ENCODE measurements at regions not wholly inside any gene's neighbourhood (a gene's known extent, or its start where the extent isn't known, plus 50 kb on each side); places are given as distances from the start of the nearest gene placed in this dataset.

DNA sequence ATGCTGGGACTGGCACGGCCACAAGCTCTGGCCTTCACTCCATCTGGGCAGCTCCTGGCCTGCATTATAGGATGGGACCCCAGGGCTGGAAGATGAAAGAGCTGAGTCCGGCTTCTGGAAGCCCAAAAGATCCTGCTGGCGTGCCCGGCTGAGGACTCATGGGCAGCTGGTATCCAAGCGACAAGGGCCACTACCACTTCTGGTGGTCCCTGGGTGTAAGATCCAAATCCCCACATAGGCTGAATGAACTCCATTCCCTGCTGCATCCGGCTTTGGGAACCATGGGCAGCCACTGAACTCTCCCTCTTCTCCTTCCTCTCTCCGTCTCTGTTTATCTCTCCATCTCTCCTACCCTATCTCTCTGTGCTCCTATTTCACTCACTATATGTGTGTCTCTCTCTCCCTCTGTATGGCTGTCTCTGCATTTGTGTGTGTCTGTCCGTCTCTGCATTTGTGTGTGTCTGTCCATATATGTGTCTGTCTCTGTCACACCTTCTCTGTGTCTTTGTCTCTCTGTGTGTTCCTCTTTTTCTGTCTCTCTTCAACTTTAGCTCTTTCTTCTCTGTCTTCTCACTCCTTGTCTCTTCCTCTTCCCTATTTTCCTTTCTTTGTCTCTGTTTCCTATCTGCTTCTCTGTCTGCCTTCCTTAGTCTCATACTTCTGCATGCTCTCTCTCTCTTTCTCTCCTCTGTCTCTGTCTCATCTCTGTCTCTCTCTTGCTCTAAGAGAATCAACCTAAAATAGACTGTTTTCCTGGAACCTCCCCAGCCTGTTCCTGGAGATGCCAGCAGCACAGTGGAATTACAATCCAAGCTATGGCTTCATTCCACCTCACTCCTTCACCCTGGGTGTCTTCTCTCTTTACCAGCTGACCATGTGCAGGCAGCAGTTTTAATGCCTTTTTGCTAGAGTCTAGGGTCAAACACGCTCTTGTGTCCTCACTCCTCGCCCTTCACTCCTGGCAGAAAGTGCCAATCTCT lies 60.4 kb upstream of the IRX6 start:
- ATAC-seq, result no peak
- H3K27me3 ChIP-seq (ENCODE audit: insufficient read depth), result no peaks in the 10 kb centered on the region
- no peak overlapping the region for H3K4me3 Mint-ChIP-seq
- H2AFZ ChIP-seq, result no peak overlapping the region
- no peak overlapping the region for H3K4me2 ChIP-seq
- H3K9me3 Mint-ChIP-seq, result no peaks in the 10 kb centered on the region
- no peaks in the 10 kb centered on the region for H3K79me2 ChIP-seq (replicated peaks; ENCODE audit: insufficient read depth)
- TF ChIP-seq ZNF114 (CRISPR knock-in tag; IDR thresholded peaks at IDR 0.05) (no peak), POLR2AphosphoS5 (IDR thresholded peaks at IDR 0.05; ENCODE audit: low read depth) (no peak), ZNF331 (CRISPR knock-in tag; IDR thresholded peaks at IDR 0.05; ENCODE audit: low read depth) (no peak), STAT1 (IDR thresholded peaks at IDR 0.05; ENCODE audit: unreplicated experiment) (no peak), CREB1 (CRISPR knock-in tag; IDR thresholded peaks at IDR 0.05; ENCODE audit: low read depth) (no peak), NANOG (IDR thresholded peaks at IDR 0.05; ENCODE audit: borderline replicate concordance) (no peak), REST (IDR thresholded peaks at IDR 0.05; ENCODE audit: unreplicated experiment) (no peak), EZH2phosphoT487 (IDR thresholded peaks at IDR 0.05; ENCODE audit: unreplicated experiment) (no peak), JUNB (IDR thresholded peaks at IDR 0.05; ENCODE audit: unreplicated experiment) (no peak), EZH2 (IDR thresholded peaks at IDR 0.05; ENCODE audit: low read depth, unreplicated experiment) (no peak), ETS1 (IDR thresholded peaks at IDR 0.05) (no peak)
- TF ChIP-seq, protein P1, sequence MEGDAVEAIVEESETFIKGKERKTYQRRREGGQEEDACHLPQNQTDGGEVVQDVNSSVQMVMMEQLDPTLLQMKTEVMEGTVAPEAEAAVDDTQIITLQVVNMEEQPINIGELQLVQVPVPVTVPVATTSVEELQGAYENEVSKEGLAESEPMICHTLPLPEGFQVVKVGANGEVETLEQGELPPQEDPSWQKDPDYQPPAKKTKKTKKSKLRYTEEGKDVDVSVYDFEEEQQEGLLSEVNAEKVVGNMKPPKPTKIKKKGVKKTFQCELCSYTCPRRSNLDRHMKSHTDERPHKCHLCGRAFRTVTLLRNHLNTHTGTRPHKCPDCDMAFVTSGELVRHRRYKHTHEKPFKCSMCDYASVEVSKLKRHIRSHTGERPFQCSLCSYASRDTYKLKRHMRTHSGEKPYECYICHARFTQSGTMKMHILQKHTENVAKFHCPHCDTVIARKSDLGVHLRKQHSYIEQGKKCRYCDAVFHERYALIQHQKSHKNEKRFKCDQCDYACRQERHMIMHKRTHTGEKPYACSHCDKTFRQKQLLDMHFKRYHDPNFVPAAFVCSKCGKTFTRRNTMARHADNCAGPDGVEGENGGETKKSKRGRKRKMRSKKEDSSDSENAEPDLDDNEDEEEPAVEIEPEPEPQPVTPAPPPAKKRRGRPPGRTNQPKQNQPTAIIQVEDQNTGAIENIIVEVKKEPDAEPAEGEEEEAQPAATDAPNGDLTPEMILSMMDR (conservative IDR thresholded peaks at IDR 0.05; ENCODE audit: low read depth in 2 of 2), result no peak
- TF ChIP-seq, protein P2, sequence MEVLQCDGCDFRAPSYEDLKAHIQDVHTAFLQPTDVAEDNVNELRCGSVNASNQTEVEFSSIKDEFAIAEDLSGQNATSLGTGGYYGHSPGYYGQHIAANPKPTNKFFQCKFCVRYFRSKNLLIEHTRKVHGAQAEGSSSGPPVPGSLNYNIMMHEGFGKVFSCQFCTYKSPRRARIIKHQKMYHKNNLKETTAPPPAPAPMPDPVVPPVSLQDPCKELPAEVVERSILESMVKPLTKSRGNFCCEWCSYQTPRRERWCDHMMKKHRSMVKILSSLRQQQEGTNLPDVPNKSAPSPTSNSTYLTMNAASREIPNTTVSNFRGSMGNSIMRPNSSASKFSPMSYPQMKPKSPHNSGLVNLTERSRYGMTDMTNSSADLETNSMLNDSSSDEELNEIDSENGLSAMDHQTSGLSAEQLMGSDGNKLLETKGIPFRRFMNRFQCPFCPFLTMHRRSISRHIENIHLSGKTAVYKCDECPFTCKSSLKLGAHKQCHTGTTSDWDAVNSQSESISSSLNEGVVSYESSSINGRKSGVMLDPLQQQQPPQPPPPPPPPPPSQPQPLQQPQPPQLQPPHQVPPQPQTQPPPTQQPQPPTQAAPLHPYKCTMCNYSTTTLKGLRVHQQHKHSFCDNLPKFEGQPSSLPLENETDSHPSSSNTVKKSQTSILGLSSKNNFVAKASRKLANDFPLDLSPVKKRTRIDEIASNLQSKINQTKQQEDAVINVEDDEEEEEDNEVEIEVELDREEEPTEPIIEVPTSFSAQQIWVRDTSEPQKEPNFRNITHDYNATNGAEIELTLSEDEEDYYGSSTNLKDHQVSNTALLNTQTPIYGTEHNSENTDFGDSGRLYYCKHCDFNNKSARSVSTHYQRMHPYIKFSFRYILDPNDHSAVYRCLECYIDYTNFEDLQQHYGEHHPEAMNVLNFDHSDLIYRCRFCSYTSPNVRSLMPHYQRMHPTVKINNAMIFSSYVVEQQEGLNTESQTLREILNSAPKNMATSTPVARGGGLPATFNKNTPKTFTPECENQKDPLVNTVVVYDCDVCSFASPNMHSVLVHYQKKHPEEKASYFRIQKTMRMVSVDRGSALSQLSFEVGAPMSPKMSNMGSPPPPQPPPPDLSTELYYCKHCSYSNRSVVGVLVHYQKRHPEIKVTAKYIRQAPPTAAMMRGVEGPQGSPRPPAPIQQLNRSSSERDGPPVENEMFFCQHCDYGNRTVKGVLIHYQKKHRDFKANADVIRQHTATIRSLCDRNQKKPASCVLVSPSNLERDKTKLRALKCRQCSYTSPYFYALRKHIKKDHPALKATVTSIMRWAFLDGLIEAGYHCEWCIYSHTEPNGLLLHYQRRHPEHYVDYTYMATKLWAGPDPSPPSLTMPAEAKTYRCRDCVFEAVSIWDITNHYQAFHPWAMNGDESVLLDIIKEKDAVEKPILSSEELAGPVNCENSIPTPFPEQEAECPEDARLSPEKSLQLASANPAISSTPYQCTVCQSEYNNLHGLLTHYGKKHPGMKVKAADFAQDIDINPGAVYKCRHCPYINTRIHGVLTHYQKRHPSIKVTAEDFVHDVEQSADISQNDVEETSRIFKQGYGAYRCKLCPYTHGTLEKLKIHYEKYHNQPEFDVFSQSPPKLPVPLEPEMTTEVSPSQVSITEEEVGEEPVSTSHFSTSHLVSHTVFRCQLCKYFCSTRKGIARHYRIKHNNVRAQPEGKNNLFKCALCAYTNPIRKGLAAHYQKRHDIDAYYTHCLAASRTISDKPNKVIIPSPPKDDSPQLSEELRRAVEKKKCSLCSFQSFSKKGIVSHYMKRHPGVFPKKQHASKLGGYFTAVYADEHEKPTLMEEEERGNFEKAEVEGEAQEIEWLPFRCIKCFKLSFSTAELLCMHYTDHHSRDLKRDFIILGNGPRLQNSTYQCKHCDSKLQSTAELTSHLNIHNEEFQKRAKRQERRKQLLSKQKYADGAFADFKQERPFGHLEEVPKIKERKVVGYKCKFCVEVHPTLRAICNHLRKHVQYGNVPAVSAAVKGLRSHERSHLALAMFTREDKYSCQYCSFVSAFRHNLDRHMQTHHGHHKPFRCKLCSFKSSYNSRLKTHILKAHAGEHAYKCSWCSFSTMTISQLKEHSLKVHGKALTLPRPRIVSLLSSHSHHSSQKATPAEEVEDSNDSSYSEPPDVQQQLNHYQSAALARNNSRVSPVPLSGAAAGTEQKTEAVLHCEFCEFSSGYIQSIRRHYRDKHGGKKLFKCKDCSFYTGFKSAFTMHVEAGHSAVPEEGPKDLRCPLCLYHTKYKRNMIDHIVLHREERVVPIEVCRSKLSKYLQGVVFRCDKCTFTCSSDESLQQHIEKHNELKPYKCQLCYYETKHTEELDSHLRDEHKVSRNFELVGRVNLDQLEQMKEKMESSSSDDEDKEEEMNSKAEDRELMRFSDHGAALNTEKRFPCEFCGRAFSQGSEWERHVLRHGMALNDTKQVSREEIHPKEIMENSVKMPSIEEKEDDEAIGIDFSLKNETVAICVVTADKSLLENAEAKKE (CRISPR knock-in tag; IDR thresholded peaks at IDR 0.05), result no peak
- peaks cover 2% of the 10 kb centered on the region; the same call in 1 of the 3 replicates for H3K4me1 Mint-ChIP-seq
- DNase-seq (ENCODE audit: low spot score), result no peak
- H4K20me1 ChIP-seq (replicated peaks; ENCODE audit: insufficient read depth), result no peaks in the 10 kb centered on the region
- H3K4me3 ChIP-seq, result no peak overlapping the region
- no peaks in the 10 kb centered on the region for H3K9me2 ChIP-seq (ENCODE audit: insufficient read depth)
- no peaks in the 10 kb centered on the region for H3K36me3 Mint-ChIP-seq (ENCODE audit: low read depth)
- peaks cover 4% of the 10 kb centered on the region for H3K27me3 Mint-ChIP-seq (ENCODE audit: insufficient read depth, low read depth, poor library complexity)
- no peaks in the 10 kb centered on the region for H3K36me3 ChIP-seq (ENCODE audit: insufficient read depth)
- no peak overlapping the region for H3K27ac ChIP-seq (ENCODE audit: low read depth)
- H3K27ac Mint-ChIP-seq, result no peak overlapping the region
- H3K4me1 ChIP-seq (ENCODE audit: insufficient read depth), result no peaks in the 10 kb centered on the region
- no peaks in the 10 kb centered on the region for H3F3A ChIP-seq (replicated peaks; ENCODE audit: low read depth)
